AG09319 (cell line): ENCODE measurements at regions not wholly inside any gene's neighbourhood (a gene's known extent, or its start where the extent isn't known, plus 50 kb on each side); places are given as distances from the start of the nearest gene placed in this dataset.
A peak's percentile ranks its signal among the peaks of the same experiment; 100 is the strongest.

Experiments used
- DNase-seq: peaks from one replicate; pipeline ENCODE4 v3.0.0-alpha.2; 2010; ENCODE audit warnings: low read depth; ENCODE audit errors: extremely low read depth
- CTCF ChIP-seq: IDR thresholded peaks from 2 replicates; pipeline ENCODE4 v1.5.1; 2011; ENCODE audit warnings: low read depth, mild to moderate bottlenecking, inconsistent platforms, low read length, moderate library complexity

GRCh38 chr2:242019344-242019743, 149.8 kb downstream of the RTP5 start:
- no peak for TF ChIP-seq CTCF

DNA sequence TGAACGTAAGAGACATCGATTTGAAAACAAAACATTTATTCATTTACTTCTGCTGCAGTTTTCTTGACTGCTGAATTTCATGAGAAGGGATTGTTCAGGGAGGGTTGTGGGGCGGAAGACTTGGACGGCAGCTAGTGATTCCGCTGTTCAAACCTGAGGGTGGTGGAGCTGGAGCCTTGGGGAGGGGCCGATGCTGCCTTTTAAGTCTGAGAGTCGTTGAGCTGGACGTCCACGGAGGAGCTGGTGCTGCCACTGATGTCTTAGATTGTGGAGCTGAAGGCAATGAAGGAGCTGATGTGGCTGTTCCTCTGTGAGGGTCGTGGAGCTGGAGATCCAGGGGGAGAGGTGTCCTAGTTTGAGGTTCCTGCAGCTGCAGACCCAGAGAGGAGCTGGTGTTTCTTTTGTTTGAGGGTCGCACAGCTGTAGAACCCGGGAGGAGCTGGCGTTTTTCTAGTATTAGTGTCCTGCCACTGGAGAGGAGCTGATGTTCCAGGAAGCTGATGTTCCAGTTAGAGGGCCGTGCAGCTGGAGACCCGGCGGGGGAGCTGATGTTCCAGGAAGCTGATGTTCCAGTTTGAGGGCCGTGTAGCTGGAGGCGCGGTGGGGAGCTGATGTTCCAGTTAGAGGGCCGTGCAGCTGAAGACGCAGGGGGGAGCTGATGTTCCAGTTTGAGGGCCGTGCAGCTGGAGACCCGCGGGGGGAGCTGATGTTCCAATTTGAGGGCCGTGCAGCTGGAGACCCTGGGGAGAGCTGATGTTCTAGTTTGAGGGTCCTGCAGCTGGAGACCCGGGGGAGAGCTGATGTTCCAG, 150.9 kb downstream of the RTP5 start:
- DNase-seq, result no peak
- peak; percentile 21 for TF ChIP-seq CTCF

More at GRCh38 chr2:242019344-242019743, 149.8 kb downstream of the RTP5 start:
- no peak for DNase-seq

GRCh38 chr2:242022550-242023290, 153.2 kb downstream of the RTP5 start:
- DNase-seq, result no peak
- no peak; the same call in none of the 2 replicates for TF ChIP-seq CTCF

DNA sequence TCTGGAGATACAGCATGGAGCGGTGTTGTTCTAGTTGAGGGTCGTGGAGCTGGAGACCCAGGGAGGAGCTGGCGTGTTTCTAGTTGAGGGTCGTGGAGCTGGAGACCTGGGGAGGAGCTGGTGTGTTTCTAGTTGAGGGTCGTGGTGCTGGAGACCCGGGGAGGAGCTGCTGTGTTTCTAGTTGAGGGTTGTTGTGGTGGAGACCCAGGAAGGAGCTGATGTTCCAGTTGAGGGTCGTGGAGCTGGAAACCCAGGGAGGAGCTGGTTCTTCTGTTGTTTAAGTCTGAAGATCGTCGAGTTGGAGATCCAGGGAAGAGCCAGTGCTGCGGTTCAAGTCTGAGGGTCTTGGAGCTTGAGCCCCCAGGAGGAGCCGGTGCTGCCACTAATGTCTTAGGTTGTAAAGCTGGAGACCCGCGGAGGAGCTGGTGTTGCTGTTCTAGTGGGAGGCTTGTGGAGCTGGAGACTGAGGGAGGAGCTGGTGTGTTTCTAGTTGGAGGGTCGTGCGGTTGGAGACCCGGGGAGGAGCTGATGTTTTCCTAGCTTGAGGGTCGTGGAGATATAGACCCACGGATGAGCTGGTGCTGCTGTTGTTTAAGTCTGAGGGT, 155.3 kb downstream of the RTP5 start:
- DNase-seq, result no peak
- TF ChIP-seq CTCF, result no peak

GRCh38 chr2:242027676-242028450, 158.3 kb downstream of the RTP5 start:
- DNase-seq, result no peak
- no peak for TF ChIP-seq CTCF

- no peak for TF ChIP-seq CTCF
- DNase-seq, result no peak
Observed at GRCh38 chr2:242029422-242030225, 160.1 kb downstream of the RTP5 start.
